ENCODE measurements at regions not wholly inside any gene's neighbourhood (a gene's known extent, or its start where the extent isn't known, plus 50 kb on each side); places are given as distances from the start of the nearest gene placed in this dataset.

GRCh38 chr13:66171920-66172319, 1058.2 kb downstream of the PCDH9 start:
- TF ChIP-seq CTCF (IDR thresholded peaks at IDR 0.05) (no peak), POLR2A (IDR thresholded peaks at IDR 0.05) (no peak)
